ENCODE measurements at regions not wholly inside any gene's neighbourhood (a gene's known extent, or its start where the extent isn't known, plus 50 kb on each side); places are given as distances from the start of the nearest gene placed in this dataset.

GRCh38 chr1:221839782-221840395, 98.0 kb upstream of the DUSP10 start:
- DNase-seq = no peak

GRCh38 chr1:221839321-221839720, 97.4 kb upstream of the DUSP10 start:
- no peak for DNase-seq

- DNase-seq = no peak
Measured at GRCh38 chr1:221837896-221838295, 96.0 kb upstream of the DUSP10 start.

- DNase-seq = no peak
Measured at GRCh38 chr1:221834698-221835513, 93.0 kb upstream of the DUSP10 start.

- DNase-seq = no peak
Measured at GRCh38 chr1:221832617-221833016, 90.7 kb upstream of the DUSP10 start.

- no peak for DNase-seq
Measured at GRCh38 chr1:221832151-221832550, 90.3 kb upstream of the DUSP10 start.

- no peak for DNase-seq
Measured at GRCh38 chr1:221829327-221830015, 87.6 kb upstream of the DUSP10 start.

- no peak for DNase-seq
Measured at GRCh38 chr1:221827307-221827642, 85.4 kb upstream of the DUSP10 start.

- no peak for DNase-seq
Measured at GRCh38 chr1:221824909-221825308, 83.0 kb upstream of the DUSP10 start.

GRCh38 chr1:221824025-221824424, 82.1 kb upstream of the DUSP10 start:
- DNase-seq = no peak

- DNase-seq = no peak
Measured at GRCh38 chr1:221823561-221823960, 81.7 kb upstream of the DUSP10 start.

- no peak for DNase-seq
Measured at GRCh38 chr1:221823149-221823548, 81.3 kb upstream of the DUSP10 start.

GRCh38 chr1:221822591-221822990, 80.7 kb upstream of the DUSP10 start:
- DNase-seq = no peak

- DNase-seq = no peak
Measured at GRCh38 chr1:221816899-221817298, 75.0 kb upstream of the DUSP10 start.

- DNase-seq = no peak
Measured at GRCh38 chr1:221815660-221816059, 73.8 kb upstream of the DUSP10 start.

- no peak for DNase-seq
Measured at GRCh38 chr1:221813887-221814286, 72.0 kb upstream of the DUSP10 start.

GRCh38 chr1:221812905-221813597, 71.2 kb upstream of the DUSP10 start:
- DNase-seq = no peak

GRCh38 chr1:221812088-221812752, 70.3 kb upstream of the DUSP10 start:
- DNase-seq = no peak

- no peak for DNase-seq
Measured at GRCh38 chr1:221810406-221810805, 68.5 kb upstream of the DUSP10 start.

- no peak for DNase-seq
Measured at GRCh38 chr1:221809091-221810029, 67.5 kb upstream of the DUSP10 start.

GRCh38 chr1:221806984-221807383, 65.1 kb upstream of the DUSP10 start:
- DNase-seq = no peak
